Smooth muscle cell (in vitro differentiated cells): ENCODE measurements at regions not wholly inside any gene's neighbourhood (a gene's known extent, or its start where the extent isn't known, plus 50 kb on each side); places are given as distances from the start of the nearest gene placed in this dataset.
"Not testable (repeated sequence)": the region's sequence is repeated elsewhere in the genome, so short reads cannot be mapped to it uniquely, and the experiment has no call there.

Experiments used
- DNase-seq: peaks from one replicate; lab custom pipeline; 2025; ENCODE audit not compliant: unreplicated experiment; lab: John Stamatoyannopoulos, UW
- H2AFZ ChIP-seq: fragments of 200-600 bp; sonication (generic); 2 replicates; pipeline ENCODE4 v1.6.0; 2016; ENCODE audit warnings: antibody characterized with exemption, low read depth, mild to moderate bottlenecking
- H3F3A ChIP-seq: fragments of 200-600 bp; sonication (generic); 2 replicates; pipeline ENCODE4 v1.6.0; 2017; ENCODE audit warnings: antibody characterized with exemption, low read depth
- H3K27ac ChIP-seq: fragments of 200-600 bp; sonication (generic); 2 replicates; pipeline ENCODE4 v1.5.1; 2016; ENCODE audit warnings: low read depth, mild to moderate bottlenecking
- H3K27me3 ChIP-seq: fragments of 200-600 bp; sonication (generic); 2 replicates; pipeline ENCODE4 v1.6.1; 2016; ENCODE audit warnings: low read depth, mild to moderate bottlenecking
- H3K36me3 ChIP-seq: fragments of 200-600 bp; sonication (generic); 2 replicates; pipeline ENCODE4 v1.5.1; 2016; ENCODE audit warnings: low read depth
- H3K4me1 ChIP-seq: fragments of 200-600 bp; sonication (generic); 2 replicates; pipeline ENCODE4 v1.5.1; 2016; ENCODE audit warnings: low read depth
- H3K4me2 ChIP-seq: fragments of 200-600 bp; sonication (generic); 2 replicates; pipeline ENCODE4 v1.6.0; 2016; ENCODE audit warnings: mild to moderate bottlenecking
- H3K4me3 ChIP-seq: fragments of 200-600 bp; sonication (generic); 2 replicates; pipeline ENCODE4 v1.5.1; 2016; ENCODE audit warnings: mild to moderate bottlenecking
- H3K79me2 ChIP-seq: fragments of 200-600 bp; sonication (generic); 2 replicates; pipeline ENCODE4 v1.6.0; 2016; ENCODE audit warnings: low read depth, mild to moderate bottlenecking
- H3K9ac ChIP-seq: fragments of 200-600 bp; sonication (generic); 2 replicates; pipeline ENCODE4 v1.6.0; 2016; ENCODE audit warnings: low read depth
- H3K9me3 ChIP-seq: fragments of 200-600 bp; sonication (generic); replicated peaks from 2 replicates; pipeline ENCODE4 v1.5.1; 2016; ENCODE audit warnings: low read depth
- H4K20me1 ChIP-seq: fragments of 200-600 bp; sonication (generic); 2 replicates; pipeline ENCODE4 v1.6.0; 2016; ENCODE audit warnings: low read depth
- WGBS: methylation state at CpG from one replicate; pipeline ENCODE4 v1.1.7; 2016; ENCODE audit warnings: low lambda C conversion rate; 5-methylcytosine and 5-hydroxymethylcytosine counted together
- TF ChIP-seq, protein P1 (sequence below): fragments of 200-600 bp; sonication (generic); IDR thresholded peaks from 2 replicates; pipeline ENCODE4 v1.5.1; 2017; ENCODE audit warnings: borderline replicate concordance, mild to moderate bottlenecking, antibody characterized with exemption; ENCODE audit not compliant: insufficient read depth, poor library complexity, severe bottlenecking

DNA sequence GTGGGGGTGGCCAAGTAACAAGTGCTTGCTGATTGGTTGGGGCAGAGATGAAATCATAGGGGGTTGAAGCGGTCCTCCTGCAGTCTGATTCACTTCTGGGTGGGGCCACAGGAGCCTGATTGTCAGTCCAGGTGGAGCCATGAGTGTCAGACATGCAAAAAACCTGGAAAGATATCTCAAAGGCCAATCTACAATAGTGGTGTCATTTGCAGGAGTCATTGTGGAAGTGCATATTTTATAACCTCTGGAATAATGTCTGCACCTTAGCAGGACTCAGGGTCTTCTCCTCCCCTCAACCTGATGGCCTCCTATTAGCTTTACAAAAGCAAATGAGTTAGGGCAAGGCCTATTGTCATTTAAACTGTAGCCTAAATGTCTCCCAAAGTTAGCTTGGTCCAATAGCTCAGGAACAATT, 241.4 kb downstream of the NUAK1 start:
- WGBS: 75% methylated on average over 1 of the region's 1 CpG
- Histone ChIP-seq H4K20me1 (no peaks in the 10 kb centered on the region), H3K27me3 (no peaks in the 10 kb centered on the region), H3K4me2 (no peak overlapping the region), H2AFZ (no peak overlapping the region), H3F3A (peaks cover 14% of the 10 kb centered on the region), H3K27ac (no peak overlapping the region), H3K4me3 (no peak overlapping the region), H3K4me1 (no peaks in the 10 kb centered on the region), H3K9ac (no peak overlapping the region), H3K9me3 (no peaks in the 10 kb centered on the region), H3K79me2 (no peaks in the 10 kb centered on the region), H3K36me3 (no peaks in the 10 kb centered on the region)
- TF ChIP-seq, protein P1, sequence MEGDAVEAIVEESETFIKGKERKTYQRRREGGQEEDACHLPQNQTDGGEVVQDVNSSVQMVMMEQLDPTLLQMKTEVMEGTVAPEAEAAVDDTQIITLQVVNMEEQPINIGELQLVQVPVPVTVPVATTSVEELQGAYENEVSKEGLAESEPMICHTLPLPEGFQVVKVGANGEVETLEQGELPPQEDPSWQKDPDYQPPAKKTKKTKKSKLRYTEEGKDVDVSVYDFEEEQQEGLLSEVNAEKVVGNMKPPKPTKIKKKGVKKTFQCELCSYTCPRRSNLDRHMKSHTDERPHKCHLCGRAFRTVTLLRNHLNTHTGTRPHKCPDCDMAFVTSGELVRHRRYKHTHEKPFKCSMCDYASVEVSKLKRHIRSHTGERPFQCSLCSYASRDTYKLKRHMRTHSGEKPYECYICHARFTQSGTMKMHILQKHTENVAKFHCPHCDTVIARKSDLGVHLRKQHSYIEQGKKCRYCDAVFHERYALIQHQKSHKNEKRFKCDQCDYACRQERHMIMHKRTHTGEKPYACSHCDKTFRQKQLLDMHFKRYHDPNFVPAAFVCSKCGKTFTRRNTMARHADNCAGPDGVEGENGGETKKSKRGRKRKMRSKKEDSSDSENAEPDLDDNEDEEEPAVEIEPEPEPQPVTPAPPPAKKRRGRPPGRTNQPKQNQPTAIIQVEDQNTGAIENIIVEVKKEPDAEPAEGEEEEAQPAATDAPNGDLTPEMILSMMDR: no peak
- DNase-seq: no peak

DNA sequence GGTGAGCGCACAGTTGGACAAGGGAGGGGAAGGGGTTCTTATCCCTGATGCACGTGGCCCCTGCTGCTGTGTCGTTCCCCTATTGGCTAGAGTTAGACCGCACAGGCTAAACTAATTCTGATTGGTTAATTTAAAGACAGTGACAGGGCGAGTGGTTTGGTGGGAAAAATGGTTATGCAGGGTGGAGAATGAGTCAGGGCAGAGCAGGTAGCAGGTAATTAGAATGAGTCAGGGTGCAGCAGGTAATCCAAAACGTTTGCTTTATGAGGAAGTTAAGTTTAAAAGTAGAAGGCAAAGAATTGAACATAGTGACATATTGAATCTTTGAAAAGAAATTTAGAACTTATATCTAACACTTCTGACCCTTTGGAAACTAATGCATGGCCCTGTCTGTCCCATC, 240.5 kb downstream of the NUAK1 start:
- 81% methylated on average over 6 of the region's 6 CpGs for WGBS
- H3K4me1 ChIP-seq, H3K9ac ChIP-seq, H3K36me3 ChIP-seq, H3K4me2 ChIP-seq, H3K27me3 ChIP-seq, H3K4me3 ChIP-seq, H3K9me3 ChIP-seq, DNase-seq, H2AFZ ChIP-seq, H4K20me1 ChIP-seq, H3K79me2 ChIP-seq: not testable (repeated sequence)
- peaks cover 14% of the 10 kb centered on the region for H3F3A ChIP-seq
- peak overlapping the region; percentile 75 for H3K27ac ChIP-seq

DNA sequence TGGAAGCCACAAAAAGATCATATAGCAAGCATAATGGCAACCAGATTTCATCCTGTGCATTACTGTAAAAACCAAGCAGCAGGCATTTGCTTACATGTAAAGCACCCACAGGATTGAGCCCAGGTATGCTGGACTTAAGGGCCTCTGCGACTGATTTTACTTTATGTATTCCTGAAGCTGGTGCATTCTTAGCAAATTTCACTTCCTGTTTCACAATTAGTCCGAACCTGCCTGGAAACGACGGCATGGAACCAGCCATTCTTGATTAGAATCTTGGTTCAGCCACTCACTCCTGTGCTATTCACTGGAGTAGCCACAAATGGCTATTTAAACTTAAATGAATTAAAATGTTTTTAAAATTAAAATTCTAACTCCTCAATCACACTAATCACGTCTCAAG, 239.2 kb downstream of the NUAK1 start:
- no peak overlapping the region for H3K4me3 ChIP-seq
- no peak overlapping the region for H3K9ac ChIP-seq
- H3K4me1 ChIP-seq: no peaks in the 10 kb centered on the region
- peak overlapping the region; percentile 45 for H3K4me2 ChIP-seq
- H3F3A ChIP-seq: peaks cover 14% of the 10 kb centered on the region
- H3K79me2 ChIP-seq: no peaks in the 10 kb centered on the region
- no peak for DNase-seq
- H3K27ac ChIP-seq: peak overlapping the region; percentile 75
- no peaks in the 10 kb centered on the region for H3K27me3 ChIP-seq
- H3K9me3 ChIP-seq: no peaks in the 10 kb centered on the region
- H2AFZ ChIP-seq: peak overlapping the region; percentile 43
- H4K20me1 ChIP-seq: no peaks in the 10 kb centered on the region
- 37% methylated on average over 5 of the region's 5 CpGs for WGBS
- TF ChIP-seq, protein P1: no peak
- no peaks in the 10 kb centered on the region for H3K36me3 ChIP-seq

DNA sequence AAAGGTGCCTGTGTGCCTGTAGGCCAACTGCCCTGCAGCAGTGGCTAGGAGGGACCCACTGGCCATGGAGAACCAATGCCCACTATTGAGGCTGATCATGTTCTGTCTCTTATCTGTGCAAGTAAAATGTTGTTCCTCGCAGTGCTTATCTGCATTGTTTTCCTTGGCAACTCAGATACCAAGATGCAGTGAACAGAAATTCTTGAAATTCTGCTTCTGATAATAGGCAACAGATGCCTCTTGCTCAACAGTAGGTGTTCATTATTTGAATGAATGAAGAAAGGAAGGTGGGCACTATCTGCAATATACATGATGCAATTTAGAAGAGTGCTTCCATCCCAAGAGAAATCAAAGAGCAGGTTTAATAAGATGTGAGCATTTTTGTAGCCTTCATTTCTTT, 232.2 kb downstream of the NUAK1 start:
- Histone ChIP-seq H2AFZ (no peak overlapping the region), H3K9me3 (no peaks in the 10 kb centered on the region), H3K79me2 (no peaks in the 10 kb centered on the region), H3K27ac (no peak overlapping the region), H3K4me1 (no peaks in the 10 kb centered on the region), H3K4me2 (no peak overlapping the region), H3K9ac (no peak overlapping the region), H3K4me3 (no peak overlapping the region), H3K27me3 (no peaks in the 10 kb centered on the region), H4K20me1 (no peaks in the 10 kb centered on the region), H3F3A (peaks cover 10% of the 10 kb centered on the region), H3K36me3 (no peaks in the 10 kb centered on the region)
- TF ChIP-seq, protein P1: no peak
- no peak for DNase-seq
- 21% methylated on average over 1 of the region's 1 CpG for WGBS
